ENCODE measurements at regions not wholly inside any gene's neighbourhood (a gene's known extent, or its start where the extent isn't known, plus 50 kb on each side); places are given as distances from the start of the nearest gene placed in this dataset.

GRCh38 chr15:36232491-36232890 is 346.9 kb upstream of the CDIN1 start:
- H3K27ac Mint-ChIP-seq (ENCODE audit: low read depth, unreplicated experiment), result no peak overlapping the region
- ChIA-PET POLR2A (no interaction called here), CTCF (no interaction called here)
- BruUV-seq (replicated peaks), result no TSS peak
- TF ChIP-seq CTCF (IDR thresholded peaks at IDR 0.05; ENCODE audit: unreplicated experiment), result no peak
- intact Hi-C loops (cut with micrococcal nuclease), result no loop called here
- no peaks in the 10 kb centered on the region for H3K27me3 Mint-ChIP-seq (ENCODE audit: insufficient read depth, unreplicated experiment)
- H3K36me3 Mint-ChIP-seq (ENCODE audit: insufficient read depth, unreplicated experiment), result no peaks in the 10 kb centered on the region
- H3K4me1 Mint-ChIP-seq (ENCODE audit: insufficient read depth, unreplicated experiment), result no peaks in the 10 kb centered on the region
- DNase-seq (ENCODE audit: unreplicated experiment), result no peak
- H3K4me3 Mint-ChIP-seq (ENCODE audit: unreplicated experiment), result no peak overlapping the region
- peaks cover 8% of the 10 kb centered on the region for H3K9me3 Mint-ChIP-seq (ENCODE audit: unreplicated experiment)

- DNase-seq (ENCODE audit: unreplicated experiment), result no peak
- Mint-ChIP-seq H3K36me3 (ENCODE audit: insufficient read depth, unreplicated experiment) (no peaks in the 10 kb centered on the region), H3K9me3 (ENCODE audit: unreplicated experiment) (peaks cover 8% of the 10 kb centered on the region), H3K27me3 (ENCODE audit: insufficient read depth, unreplicated experiment) (no peaks in the 10 kb centered on the region), H3K4me3 (ENCODE audit: unreplicated experiment) (no peak overlapping the region), H3K4me1 (ENCODE audit: insufficient read depth, unreplicated experiment) (no peaks in the 10 kb centered on the region), H3K27ac (ENCODE audit: low read depth, unreplicated experiment) (no peak overlapping the region)
- TF ChIP-seq CTCF (IDR thresholded peaks at IDR 0.05; ENCODE audit: unreplicated experiment), result no peak
- intact Hi-C loops (cut with micrococcal nuclease), result no loop called here
- POLR2A ChIA-PET, result no interaction called here
- BruUV-seq (replicated peaks), result no TSS peak
- CTCF ChIA-PET, result no interaction called here
Observed at GRCh38 chr15:36234743-36235142, 344.7 kb upstream of the CDIN1 start.

GRCh38 chr15:36235173-36235572 is 344.3 kb upstream of the CDIN1 start:
- peaks cover 8% of the 10 kb centered on the region for H3K9me3 Mint-ChIP-seq (ENCODE audit: unreplicated experiment)
- H3K27ac Mint-ChIP-seq (ENCODE audit: low read depth, unreplicated experiment), result no peak overlapping the region
- ChIA-PET POLR2A (interaction anchor here (0.6 kb wide), 1 partner anchor 211 kb away, joined by 3 read pairs; no protein-coding TSS in a partner anchor), CTCF (interaction anchor here (0.6 kb wide), 1 partner anchor 929 kb away, joined by 3 read pairs; no protein-coding TSS in a partner anchor)
- TF ChIP-seq CTCF (IDR thresholded peaks at IDR 0.05; ENCODE audit: unreplicated experiment), result no peak
- DNase-seq (ENCODE audit: unreplicated experiment), result no peak
- BruUV-seq (replicated peaks), result no TSS peak
- intact Hi-C loops (cut with micrococcal nuclease), result no loop called here
- H3K36me3 Mint-ChIP-seq (ENCODE audit: insufficient read depth, unreplicated experiment), result no peaks in the 10 kb centered on the region
- no peaks in the 10 kb centered on the region for H3K4me1 Mint-ChIP-seq (ENCODE audit: insufficient read depth, unreplicated experiment)
- H3K27me3 Mint-ChIP-seq (ENCODE audit: insufficient read depth, unreplicated experiment), result no peaks in the 10 kb centered on the region
- H3K4me3 Mint-ChIP-seq (ENCODE audit: unreplicated experiment), result no peak overlapping the region

GRCh38 chr15:36239509-36239908 is 339.9 kb upstream of the CDIN1 start:
- Mint-ChIP-seq H3K4me3 (ENCODE audit: unreplicated experiment) (no peak overlapping the region), H3K4me1 (ENCODE audit: insufficient read depth, unreplicated experiment) (no peaks in the 10 kb centered on the region), H3K36me3 (ENCODE audit: insufficient read depth, unreplicated experiment) (no peaks in the 10 kb centered on the region), H3K27ac (ENCODE audit: low read depth, unreplicated experiment) (no peak overlapping the region), H3K9me3 (ENCODE audit: unreplicated experiment) (peaks cover 22% of the 10 kb centered on the region), H3K27me3 (ENCODE audit: insufficient read depth, unreplicated experiment) (no peaks in the 10 kb centered on the region)
- POLR2A ChIA-PET, result no interaction called here
- BruUV-seq (replicated peaks), result no TSS peak
- DNase-seq (ENCODE audit: unreplicated experiment), result no peak
- intact Hi-C loops (cut with micrococcal nuclease), result no loop called here
- CTCF ChIA-PET, result no interaction called here
- TF ChIP-seq CTCF (IDR thresholded peaks at IDR 0.05; ENCODE audit: unreplicated experiment), result no peak

Measured in MCF 10A (cell line).